H1 (cell line): ENCODE measurements at regions not wholly inside any gene's neighbourhood (a gene's known extent, or its start where the extent isn't known, plus 50 kb on each side); places are given as distances from the start of the nearest gene placed in this dataset.

Source experiments
- CTCF ChIA-PET: fragments of 300-600 bp; sonication (Branson Sonifier 250); formaldehyde crosslinking; loops from one replicate; lab custom pipeline; 2021; ENCODE audit not compliant: partially characterized antibody; lab: Charles Lee
- POLR2A ChIA-PET: fragments of 300-600 bp; sonication (Branson Sonifier 250); formaldehyde crosslinking; loops from one replicate; lab custom pipeline; 2021; ENCODE audit warnings: inconsistent platforms; ENCODE audit not compliant: partially characterized antibody; lab: Charles Lee
- DNase-seq, 2 experiments: peaks; one replicate each; pipeline versions ENCODE4 v3.0.0 to v3.0.0-alpha.2; 2010 to 2022; ENCODE audit warnings: low spot score in 2 of 2, low read depth in 1 of 2, mixed read lengths in 1 of 2
- FAIRE-seq: peaks from 2 replicates; lab custom pipeline; 2011; peaks lifted over from hg19 to GRCh38; lab: Jason Lieb, UNC
- H2AFZ ChIP-seq: 2 replicates; pipeline ENCODE4 v1.8.1; 2012; ENCODE audit warnings: low read length, inconsistent platforms
- H2AK5ac ChIP-seq: 2 replicates; pipeline ENCODE4 v1.6.1; 2013; ENCODE audit warnings: low read depth, low read length
- H2BK120ac ChIP-seq: replicated peaks from 2 replicates; pipeline ENCODE3; 2013; ENCODE audit warnings: low read depth, low read length, inconsistent platforms
- H2BK12ac ChIP-seq: 2 replicates; pipeline ENCODE4 v1.6.1; 2013; ENCODE audit warnings: low read depth, low read length
- H2BK15ac ChIP-seq: 2 replicates; pipeline ENCODE4 v1.6.1; 2013; ENCODE audit warnings: low read length
- H2BK20ac ChIP-seq: 2 replicates; pipeline ENCODE4 v1.6.1; 2013; ENCODE audit warnings: low read length
- H2BK5ac ChIP-seq: 2 replicates; pipeline ENCODE4 v1.6.1; 2013; ENCODE audit warnings: low read depth, low read length
- H3K14ac ChIP-seq: 2 replicates; pipeline ENCODE4 v1.6.1; 2013; ENCODE audit warnings: inconsistent platforms; ENCODE audit not compliant: insufficient read length
- H3K18ac ChIP-seq: 2 replicates; pipeline ENCODE4 v1.6.1; 2013; ENCODE audit warnings: low read length; ENCODE audit errors: extremely low read depth
- H3K23ac ChIP-seq: 2 replicates; pipeline ENCODE4 v1.6.1; 2013; ENCODE audit warnings: inconsistent platforms; ENCODE audit not compliant: insufficient read length
- H3K23me2 ChIP-seq: 2 replicates; pipeline ENCODE4 v1.6.1; 2013; ENCODE audit warnings: low read depth, low read length
- H3K27ac ChIP-seq: 2 replicates; pipeline ENCODE4 v1.6.1; 2011; ENCODE audit warnings: low read depth, low read length, inconsistent platforms
- H3K27me3 ChIP-seq, 4 experiments: replicated peaks in 1 of 4; 1 replicate in 1 of 4; 2 replicates in 3 of 4; pipeline versions ENCODE4 v1.6.1 to v1.8.1; 2011 to 2013; ENCODE audit warnings: low read length in 3 of 4, mild to moderate bottlenecking in 3 of 4, inconsistent platforms in 2 of 4, mixed read lengths in 2 of 4, moderate library complexity in 1 of 4; ENCODE audit not compliant: control insufficient read depth in 3 of 4, insufficient read depth in 3 of 4; ENCODE audit errors: extremely low read depth in 1 of 4
- H3K36me3 ChIP-seq, 4 experiments: 2 replicates each; pipeline versions ENCODE4 v1.6.1 to v1.8.1; 2011 to 2013; ENCODE audit warnings: mild to moderate bottlenecking in 4 of 4, low read length in 3 of 4, moderate library complexity in 2 of 4, control low read depth in 1 of 4, inconsistent platforms in 1 of 4; ENCODE audit not compliant: insufficient read depth in 4 of 4, control insufficient read depth in 2 of 4
- H3K4ac ChIP-seq: replicated peaks from 2 replicates; pipeline ENCODE3; 2013; ENCODE audit warnings: low read length, low read depth, mixed read lengths, inconsistent platforms; ENCODE audit not compliant: insufficient read length
- H3K4me1 ChIP-seq, 4 experiments: replicated peaks in 1 of 4; 1 replicate in 1 of 4; 2 replicates in 3 of 4; pipeline versions ENCODE4 v1.6.1 to v1.8.1; 2011 to 2013; ENCODE audit warnings: low read length in 3 of 4, inconsistent platforms in 2 of 4, mixed read lengths in 1 of 4; ENCODE audit not compliant: insufficient read depth in 4 of 4, control insufficient read depth in 3 of 4
- H3K4me2 ChIP-seq, 2 experiments: 2 replicates each; pipeline versions ENCODE4 v1.6.1 to v1.8.1; 2011 to 2013; ENCODE audit warnings: low read depth in 2 of 2, low read length in 2 of 2, control low read depth in 1 of 2, inconsistent platforms in 1 of 2, mild to moderate bottlenecking in 1 of 2; ENCODE audit not compliant: insufficient read depth in 1 of 2
- H3K4me3 ChIP-seq, 4 experiments: fragments of 200-600, 300-600 bp in 1 of 4; sonication (generic), shearing (Covaris generic), sonication (Bioruptor Twin) in 1 of 4; 2 replicates each; pipeline versions ENCODE4 v1.5.1 to v1.8.1; 2011 to 2016; ENCODE audit warnings: low read length in 4 of 4, low read depth in 3 of 4, control low read depth in 2 of 4, inconsistent platforms in 2 of 4, mild to moderate bottlenecking in 2 of 4, mixed read lengths in 1 of 4, moderate library complexity in 1 of 4; ENCODE audit not compliant: insufficient read depth in 2 of 4; ENCODE audit errors: extremely low read depth in 1 of 4
- H3K56ac ChIP-seq: replicated peaks from 2 replicates; pipeline ENCODE3; 2013; ENCODE audit warnings: low read depth, mild to moderate bottlenecking, mixed read lengths, low read length, inconsistent platforms; ENCODE audit not compliant: insufficient read length
- H3K79me1 ChIP-seq: 2 replicates; pipeline ENCODE4 v1.6.1; 2013; ENCODE audit warnings: low read depth, low read length, control low read depth
- H3K79me2 ChIP-seq, 2 experiments: 2 replicates each; pipeline versions ENCODE4 v1.6.1 to v1.8.1; 2012 to 2013; ENCODE audit warnings: low read length in 2 of 2, mild to moderate bottlenecking in 2 of 2, inconsistent platforms in 1 of 2; ENCODE audit not compliant: insufficient read depth in 2 of 2, control insufficient read depth in 1 of 2
- H3K9ac ChIP-seq, 4 experiments: replicated peaks in 1 of 4; 1 replicate in 1 of 4; 2 replicates in 3 of 4; pipeline versions ENCODE4 v1.6.1 to v1.8.1; 2011 to 2013; ENCODE audit warnings: low read depth in 3 of 4, low read length in 3 of 4, control low read depth in 2 of 4, mild to moderate bottlenecking in 2 of 4, moderate library complexity in 2 of 4, inconsistent platforms in 1 of 4; ENCODE audit errors: extremely low read depth in 1 of 4
- H3K9me3 ChIP-seq, 2 experiments: 2 replicates each; pipeline versions ENCODE4 v1.6.1 to v1.8.1; 2012 to 2013; ENCODE audit warnings: mild to moderate bottlenecking in 2 of 2, moderate library complexity in 2 of 2, control low read depth in 1 of 2, inconsistent platforms in 1 of 2, low read depth in 1 of 2, low read length in 1 of 2, mixed read lengths in 1 of 2; ENCODE audit not compliant: insufficient read depth in 2 of 2
- H4K20me1 ChIP-seq, 2 experiments: replicated peaks in 1 of 2; 2 replicates each; pipeline versions ENCODE3 to v1.8.1; 2011 to 2013; ENCODE audit warnings: inconsistent platforms in 2 of 2, low read length in 2 of 2, mild to moderate bottlenecking in 1 of 2; ENCODE audit not compliant: insufficient read depth in 2 of 2, control insufficient read depth in 1 of 2
- H4K5ac ChIP-seq: 2 replicates; pipeline ENCODE4 v1.6.1; 2013; ENCODE audit warnings: low read length, low read depth, mixed read lengths, inconsistent platforms; ENCODE audit not compliant: insufficient read length
- H4K8ac ChIP-seq: 2 replicates; pipeline ENCODE4 v1.8.0; 2013; ENCODE audit warnings: mild to moderate bottlenecking, moderate library complexity, low read length, inconsistent platforms; ENCODE audit not compliant: insufficient read depth; ENCODE audit errors: extremely low read depth
- H4K91ac ChIP-seq: replicated peaks from 2 replicates; pipeline ENCODE3; 2013; ENCODE audit warnings: low read length, mixed read lengths, inconsistent platforms; ENCODE audit not compliant: insufficient read length
- ATF2 ChIP-seq: IDR thresholded peaks from 2 replicates; pipeline ENCODE4 v1.6.1; 2012; ENCODE audit warnings: low read length, inconsistent platforms
- CHD1 ChIP-seq: IDR thresholded peaks from 2 replicates; pipeline ENCODE4 v1.6.1; 2012; ENCODE audit warnings: low read depth, low read length, improper control_type of control experiment
- CHD2 ChIP-seq: IDR thresholded peaks from 2 replicates; pipeline ENCODE4 v1.6.1; 2012; ENCODE audit warnings: low read length, improper control_type of control experiment
- CTBP2 ChIP-seq: IDR thresholded peaks from 2 replicates; pipeline ENCODE4 v1.7.0; 2011; ENCODE audit warnings: borderline replicate concordance, mild to moderate bottlenecking, moderate library complexity, mixed read lengths, low read length; ENCODE audit not compliant: insufficient read depth, insufficient read length
- CTCF ChIP-seq, 3 experiments: IDR thresholded peaks; 1 replicate in 2 of 3; 2 replicates in 1 of 3; pipeline versions ENCODE4 v1.5.1 to v1.6.1; 2011; ENCODE audit warnings: low read length in 3 of 3, mild to moderate bottlenecking in 3 of 3, inconsistent platforms in 2 of 3, low read depth in 1 of 3, moderate library complexity in 1 of 3; ENCODE audit not compliant: insufficient read depth in 1 of 3; ENCODE audit errors: control extremely low read depth in 1 of 3
- NRF1 ChIP-seq: IDR thresholded peaks from 2 replicates; pipeline ENCODE4 v1.6.1; 2011; ENCODE audit warnings: mild to moderate bottlenecking, low read depth, low read length, improper control_type of control experiment
- POU5F1 ChIP-seq: IDR thresholded peaks from 2 replicates; pipeline ENCODE4 v1.6.1; 2011; ENCODE audit warnings: low read depth, mild to moderate bottlenecking, low read length, moderate library complexity
- SP1 ChIP-seq: IDR thresholded peaks from 2 replicates; pipeline ENCODE4 v1.6.1; 2011; ENCODE audit warnings: low read depth, low read length
- WGBS, 2 experiments: shearing (Covaris generic) in 1 of 2; methylation state at CpG; one replicate each; pipeline versions ENCODE4 v1.1.6 to v1.1.7; 2013 to 2015; ENCODE audit warnings: low lambda C conversion rate in 2 of 2, mixed read lengths in 2 of 2, inconsistent platforms in 1 of 2, low coverage in 1 of 2, missing lambda C conversion rate in 1 of 2; ENCODE audit not compliant: insufficient replicate concordance in 2 of 2, insufficient coverage in 1 of 2, insufficient read length in 1 of 2; ENCODE audit errors: extremely low coverage in 1 of 2, missing lambda C conversion rate in 1 of 2; 5-methylcytosine and 5-hydroxymethylcytosine counted together

- no peak overlapping the region for H3K56ac ChIP-seq
- ChIA-PET POLR2A (no interaction called here), CTCF (interaction anchor here (0.7 to 2.0 kb wide), 5 partner anchors 8 to 175 kb away, joined by 3 to 6 read pairs (median 3); no protein-coding TSS in a partner anchor)
- no peak overlapping the region for H2AK5ac ChIP-seq
- H3K9me3 ChIP-seq = no peaks in the 10 kb centered on the region
- no peaks in the 10 kb centered on the region for H4K20me1 ChIP-seq
- no peak overlapping the region for H4K8ac ChIP-seq
- no peaks in the 10 kb centered on the region for H3K79me2 ChIP-seq
- H3K79me1 ChIP-seq = no peaks in the 10 kb centered on the region
- H3K36me3 ChIP-seq = no peaks in the 10 kb centered on the region
- H2BK15ac ChIP-seq = no peak overlapping the region
- no peak overlapping the region for H4K5ac ChIP-seq
- 66% methylated on average over 5 of the region's 5 CpGs; no CpG with 5 or more reads in 1 of the 2 experiments for WGBS, 2 experiments
- H3K23ac ChIP-seq = no peak overlapping the region
- no peak overlapping the region for H2BK120ac ChIP-seq
- no peak overlapping the region for H2BK20ac ChIP-seq
- no peak overlapping the region for H3K4me3 ChIP-seq
- no peak overlapping the region for H3K9ac ChIP-seq
- no peak overlapping the region for H3K18ac ChIP-seq
- no peaks in the 10 kb centered on the region; a peak in 1 of 7 replicates for H3K27me3 ChIP-seq
- H3K27ac ChIP-seq = no peak overlapping the region
- no peak overlapping the region for H3K4ac ChIP-seq
- no peak for TF ChIP-seq CTBP2
- no peak for TF ChIP-seq POU5F1
- no peak for TF ChIP-seq SP1
- TF ChIP-seq ATF2 = no peak
- TF ChIP-seq CHD2 = no peak
- TF ChIP-seq CHD1 = no peak
- no peak for TF ChIP-seq CTCF (IDR thresholded peaks at IDR 0.05; ENCODE audit: control extremely low read depth in 1 of 3, insufficient read depth in 1 of 3, low read depth in 1 of 3, low read length in 3 of 3)
- TF ChIP-seq NRF1 = no peak
- no peak overlapping the region for H4K91ac ChIP-seq
- no peak overlapping the region for H3K4me2 ChIP-seq
- no peak overlapping the region for H2BK5ac ChIP-seq
- DNase-seq (no peak), FAIRE-seq (no peak)
- H3K4me1 ChIP-seq = peaks cover 3 to 20% (median 11%) of the 10 kb centered on the region in 4 experiments
- no peaks in the 10 kb centered on the region for H3K23me2 ChIP-seq
- H2BK12ac ChIP-seq = no peak overlapping the region
- no peak overlapping the region for H3K14ac ChIP-seq
- H2AFZ ChIP-seq = no peak overlapping the region
Measured at GRCh38 chr11:119933584-119933983, 204.3 kb downstream of the TRIM29 start.
